Peyer's patch (tissue), 4 donors: ENCODE measurements at regions not wholly inside any gene's neighbourhood (a gene's known extent, or its start where the extent isn't known, plus 50 kb on each side); places are given as distances from the start of the nearest gene placed in this dataset.

Source experiments
- POLR2A ChIP-seq, 2 donors: fragments of 450-650 bp; IDR thresholded peaks; one replicate each; pipeline ENCODE4 v1.5.1; 2017; ENCODE audit warnings: antibody characterized with exemption in 2 of 2, mild to moderate bottlenecking in 2 of 2, moderate library complexity in 2 of 2
- TF ChIP-seq, protein P1 (sequence below), 6 experiments: fragments of 450-650 bp in 4 of 6; fragments of 200-600 bp in 2 of 6; sonication (generic) in 1 of 6; IDR thresholded peaks; one replicate each; pipeline ENCODE4 v1.5.1; 2017 to 2019; ENCODE audit warnings: antibody characterized with exemption in 6 of 6, mild to moderate bottlenecking in 3 of 6, moderate library complexity in 1 of 6

DNA sequence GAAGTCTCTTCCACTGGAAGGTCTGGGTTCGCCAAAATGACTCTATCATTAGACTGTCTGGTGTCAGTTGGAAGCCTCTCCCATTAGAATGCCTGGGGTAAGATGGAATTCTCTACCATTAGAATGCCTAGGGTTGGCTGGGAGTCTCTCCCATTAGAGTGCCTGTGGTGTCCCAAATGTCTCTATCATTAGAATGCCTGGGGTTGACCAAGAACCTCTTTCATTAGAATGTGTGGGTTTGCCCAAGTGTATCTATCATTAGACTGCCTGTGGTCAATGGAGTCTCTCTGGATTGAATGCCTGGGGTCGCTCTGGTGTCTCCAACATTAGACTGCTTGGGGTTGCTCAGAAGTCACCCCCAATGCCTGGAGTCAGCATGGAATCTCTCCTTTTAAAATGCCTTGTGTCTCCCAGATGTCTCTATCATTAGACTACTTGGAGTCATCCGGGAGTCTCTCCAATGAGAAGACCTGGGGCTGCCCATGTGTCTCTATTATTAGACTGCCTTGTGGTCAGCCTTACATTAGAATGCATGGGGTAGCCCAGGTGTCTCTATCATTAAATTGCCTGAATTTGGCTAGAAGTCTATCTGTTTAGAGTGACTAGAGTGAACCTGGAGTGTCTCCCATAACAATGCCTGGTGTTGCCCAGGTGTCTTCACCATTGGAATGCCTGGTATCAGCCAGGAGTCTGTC lies 1518.4 kb downstream of the UQCRFS1 start:
- TF ChIP-seq, protein P1, sequence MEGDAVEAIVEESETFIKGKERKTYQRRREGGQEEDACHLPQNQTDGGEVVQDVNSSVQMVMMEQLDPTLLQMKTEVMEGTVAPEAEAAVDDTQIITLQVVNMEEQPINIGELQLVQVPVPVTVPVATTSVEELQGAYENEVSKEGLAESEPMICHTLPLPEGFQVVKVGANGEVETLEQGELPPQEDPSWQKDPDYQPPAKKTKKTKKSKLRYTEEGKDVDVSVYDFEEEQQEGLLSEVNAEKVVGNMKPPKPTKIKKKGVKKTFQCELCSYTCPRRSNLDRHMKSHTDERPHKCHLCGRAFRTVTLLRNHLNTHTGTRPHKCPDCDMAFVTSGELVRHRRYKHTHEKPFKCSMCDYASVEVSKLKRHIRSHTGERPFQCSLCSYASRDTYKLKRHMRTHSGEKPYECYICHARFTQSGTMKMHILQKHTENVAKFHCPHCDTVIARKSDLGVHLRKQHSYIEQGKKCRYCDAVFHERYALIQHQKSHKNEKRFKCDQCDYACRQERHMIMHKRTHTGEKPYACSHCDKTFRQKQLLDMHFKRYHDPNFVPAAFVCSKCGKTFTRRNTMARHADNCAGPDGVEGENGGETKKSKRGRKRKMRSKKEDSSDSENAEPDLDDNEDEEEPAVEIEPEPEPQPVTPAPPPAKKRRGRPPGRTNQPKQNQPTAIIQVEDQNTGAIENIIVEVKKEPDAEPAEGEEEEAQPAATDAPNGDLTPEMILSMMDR (IDR thresholded peaks at IDR 0.05), result no peak
- TF ChIP-seq POLR2A (IDR thresholded peaks at IDR 0.05), result no peak
